ENCODE measurements at regions not wholly inside any gene's neighbourhood (a gene's known extent, or its start where the extent isn't known, plus 50 kb on each side); places are given as distances from the start of the nearest gene placed in this dataset.

DNA sequence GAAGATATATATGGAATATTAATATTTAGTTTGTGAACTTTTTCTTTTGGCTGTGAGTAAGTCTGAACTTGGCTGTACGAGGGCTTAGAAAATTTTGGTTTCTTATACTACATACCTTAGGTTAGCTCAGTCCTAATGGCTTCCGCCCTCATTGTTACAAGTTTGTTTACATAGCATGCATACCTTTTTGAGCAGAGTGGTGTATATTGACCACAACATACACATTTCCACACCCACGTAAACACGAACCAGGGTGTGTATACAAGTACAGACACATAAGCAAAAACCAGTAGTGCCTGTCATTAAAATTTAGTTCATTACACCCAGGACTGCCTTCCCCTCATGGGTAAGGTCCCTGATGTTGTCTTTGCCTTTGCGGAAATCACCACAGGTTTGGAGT is 230.2 kb upstream of the RGS6 start:
- TF ChIP-seq, protein P1, sequence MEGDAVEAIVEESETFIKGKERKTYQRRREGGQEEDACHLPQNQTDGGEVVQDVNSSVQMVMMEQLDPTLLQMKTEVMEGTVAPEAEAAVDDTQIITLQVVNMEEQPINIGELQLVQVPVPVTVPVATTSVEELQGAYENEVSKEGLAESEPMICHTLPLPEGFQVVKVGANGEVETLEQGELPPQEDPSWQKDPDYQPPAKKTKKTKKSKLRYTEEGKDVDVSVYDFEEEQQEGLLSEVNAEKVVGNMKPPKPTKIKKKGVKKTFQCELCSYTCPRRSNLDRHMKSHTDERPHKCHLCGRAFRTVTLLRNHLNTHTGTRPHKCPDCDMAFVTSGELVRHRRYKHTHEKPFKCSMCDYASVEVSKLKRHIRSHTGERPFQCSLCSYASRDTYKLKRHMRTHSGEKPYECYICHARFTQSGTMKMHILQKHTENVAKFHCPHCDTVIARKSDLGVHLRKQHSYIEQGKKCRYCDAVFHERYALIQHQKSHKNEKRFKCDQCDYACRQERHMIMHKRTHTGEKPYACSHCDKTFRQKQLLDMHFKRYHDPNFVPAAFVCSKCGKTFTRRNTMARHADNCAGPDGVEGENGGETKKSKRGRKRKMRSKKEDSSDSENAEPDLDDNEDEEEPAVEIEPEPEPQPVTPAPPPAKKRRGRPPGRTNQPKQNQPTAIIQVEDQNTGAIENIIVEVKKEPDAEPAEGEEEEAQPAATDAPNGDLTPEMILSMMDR (IDR thresholded peaks at IDR 0.05), result no peak
- peaks cover 0 to 9% of the 10 kb centered on the region in 2 donors for H3K4me1 ChIP-seq (ENCODE audit: control insufficient read depth in 1 of 2, low read depth in 2 of 2)
- H3K9me3 ChIP-seq, result no peaks in the 10 kb centered on the region
- H3K27me3 ChIP-seq (replicated peaks; ENCODE audit: insufficient read depth), result no peaks in the 10 kb centered on the region
- H3K36me3 ChIP-seq, result no peaks in the 10 kb centered on the region
- H3K4me3 ChIP-seq, result no peak overlapping the region
- H3K27ac ChIP-seq, result no peak overlapping the region
- ATAC-seq (ENCODE audit: insufficient number of reproducible peaks, low FRiP score, low read depth), result no peak
- no peak for DNase-seq (ENCODE audit: low spot score)

DNA sequence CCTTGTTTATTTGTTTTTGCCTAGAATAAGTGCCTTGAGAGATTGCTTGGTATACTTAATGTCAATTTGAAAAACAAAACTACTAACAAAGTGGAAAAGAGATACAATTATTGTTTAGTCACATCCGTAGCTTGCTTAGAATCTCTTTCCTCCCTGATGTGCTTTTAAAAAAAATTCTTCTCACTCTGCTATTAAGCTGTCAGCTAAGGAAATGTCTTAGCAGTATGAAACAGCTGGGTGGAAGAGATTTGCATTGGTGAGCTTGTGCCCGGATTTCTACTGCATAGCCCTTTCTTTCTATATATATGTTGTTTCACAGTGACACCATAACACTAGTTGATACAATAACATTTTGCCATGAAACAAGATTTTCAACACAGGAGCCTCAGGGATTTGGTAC is 229.4 kb upstream of the RGS6 start:
- H3K9me3 ChIP-seq, result no peaks in the 10 kb centered on the region
- H3K36me3 ChIP-seq, result no peaks in the 10 kb centered on the region
- ATAC-seq (ENCODE audit: insufficient number of reproducible peaks, low FRiP score, low read depth) (no peak), DNase-seq (ENCODE audit: low spot score) (no peak)
- TF ChIP-seq, protein P1 (IDR thresholded peaks at IDR 0.05), result no peak
- peaks cover 0 to 9% of the 10 kb centered on the region in 2 donors for H3K4me1 ChIP-seq (ENCODE audit: control insufficient read depth in 1 of 2, low read depth in 2 of 2)
- H3K4me3 ChIP-seq, result no peak overlapping the region
- H3K27ac ChIP-seq, result no peak overlapping the region
- H3K27me3 ChIP-seq (replicated peaks; ENCODE audit: insufficient read depth), result no peaks in the 10 kb centered on the region

DNA sequence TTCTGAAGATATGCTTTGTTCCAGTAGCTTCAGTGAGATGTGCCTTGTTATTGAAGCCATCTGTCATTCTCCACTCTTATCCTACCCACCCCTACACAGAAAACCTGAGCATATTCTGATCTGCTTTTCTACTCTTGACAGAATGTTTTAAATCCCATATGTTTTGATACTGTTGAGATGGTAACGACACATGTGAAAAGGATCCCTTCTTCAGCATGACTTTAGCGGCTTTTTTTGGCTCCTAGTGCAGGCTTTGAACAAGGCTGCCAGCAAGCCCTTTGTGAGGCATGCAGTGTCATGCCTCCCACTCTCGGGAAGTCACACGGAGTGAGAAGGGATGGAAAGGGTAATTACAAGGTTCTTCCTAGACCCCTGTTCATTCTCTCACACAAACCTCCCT is 228.8 kb upstream of the RGS6 start:
- no peak overlapping the region for H3K4me3 ChIP-seq
- no peaks in the 10 kb centered on the region for H3K27me3 ChIP-seq (replicated peaks; ENCODE audit: insufficient read depth)
- no peak overlapping the region for H3K27ac ChIP-seq
- TF ChIP-seq, protein P1 (IDR thresholded peaks at IDR 0.05), result no peak
- H3K36me3 ChIP-seq, result no peaks in the 10 kb centered on the region
- peaks cover 0 to 9% of the 10 kb centered on the region in 2 donors for H3K4me1 ChIP-seq (ENCODE audit: control insufficient read depth in 1 of 2, low read depth in 2 of 2)
- ATAC-seq (ENCODE audit: insufficient number of reproducible peaks, low FRiP score, low read depth), result no peak
- H3K9me3 ChIP-seq, result no peaks in the 10 kb centered on the region
- no peak for DNase-seq (ENCODE audit: low spot score)

DNA sequence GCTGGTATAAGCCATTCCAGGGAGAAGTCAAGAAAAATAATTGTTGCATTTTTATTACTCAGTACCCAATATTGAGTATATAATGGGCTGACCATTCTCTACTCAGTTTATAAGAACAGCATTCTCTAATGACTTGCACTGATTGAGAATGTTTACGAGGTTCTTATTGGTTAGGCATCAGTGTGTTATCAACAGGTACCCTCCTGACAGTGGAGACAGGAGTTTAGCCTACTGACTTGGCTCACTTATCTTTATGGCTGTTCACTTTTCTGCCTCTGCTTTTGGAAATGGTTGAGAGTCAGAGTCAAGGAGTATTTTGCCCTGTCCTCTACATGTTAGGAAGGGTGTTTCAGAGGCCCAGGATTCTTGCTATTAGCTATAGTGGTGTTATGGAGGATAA is 228.0 kb upstream of the RGS6 start:
- H3K27ac ChIP-seq, result no peak overlapping the region
- TF ChIP-seq, protein P1 (IDR thresholded peaks at IDR 0.05), result no peak
- H3K4me1 ChIP-seq (ENCODE audit: control insufficient read depth in 1 of 2, low read depth in 2 of 2), result peaks cover 0 to 9% of the 10 kb centered on the region in 2 donors
- H3K27me3 ChIP-seq (replicated peaks; ENCODE audit: insufficient read depth), result no peaks in the 10 kb centered on the region
- DNase-seq (ENCODE audit: low spot score) (no peak), ATAC-seq (ENCODE audit: insufficient number of reproducible peaks, low FRiP score, low read depth) (no peak)
- H3K4me3 ChIP-seq, result no peak overlapping the region
- H3K36me3 ChIP-seq, result no peaks in the 10 kb centered on the region
- H3K9me3 ChIP-seq, result no peaks in the 10 kb centered on the region

DNA sequence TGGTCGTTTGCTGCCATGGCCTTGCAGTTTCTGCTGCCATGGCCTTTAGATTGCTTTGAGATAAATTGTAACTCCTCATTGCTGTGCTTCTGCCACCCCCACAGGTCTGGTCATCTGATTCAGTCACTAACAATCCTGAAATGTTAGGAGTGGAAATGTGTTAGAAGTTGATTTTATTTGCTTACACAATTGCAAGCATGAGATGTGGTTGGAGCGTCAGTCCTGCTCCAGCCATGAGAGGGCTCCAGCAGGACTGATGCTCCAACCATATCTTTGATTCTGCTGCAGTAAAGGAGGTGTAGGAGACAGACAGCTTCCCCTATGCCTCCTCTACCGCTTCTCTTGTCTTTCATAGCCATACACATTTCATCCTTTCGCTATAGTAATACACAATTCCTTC is 226.8 kb upstream of the RGS6 start:
- no peak for ATAC-seq (ENCODE audit: insufficient number of reproducible peaks, low FRiP score, low read depth)
- Histone ChIP-seq H3K9me3 (no peaks in the 10 kb centered on the region), H3K4me3 (no peak overlapping the region), H3K27me3 (replicated peaks; ENCODE audit: insufficient read depth) (no peaks in the 10 kb centered on the region), H3K27ac (no peak overlapping the region), H3K36me3 (no peaks in the 10 kb centered on the region), H3K4me1 (ENCODE audit: control insufficient read depth in 1 of 2, low read depth in 2 of 2) (peaks cover 0 to 9% of the 10 kb centered on the region in 2 donors)
- TF ChIP-seq, protein P1 (IDR thresholded peaks at IDR 0.05), result no peak
- no peak for DNase-seq (ENCODE audit: low spot score)
